DND-41 (cell line): ENCODE measurements at regions not wholly inside any gene's neighbourhood (a gene's known extent, or its start where the extent isn't known, plus 50 kb on each side); places are given as distances from the start of the nearest gene placed in this dataset.

Experiments used
- ATAC-seq: fragments of 200-7000 bp; cut with Tn5 transposase; 3 replicates; pipeline ENCODE4 v1.9.1; 2021; ENCODE audit warnings: low read depth; ENCODE audit not compliant: insufficient read depth
- DNase-seq: peaks from one replicate; pipeline ENCODE4 v3.0.0-alpha.2; 2020
- H2AFZ ChIP-seq: 2 replicates; pipeline ENCODE4 v1.6.0; 2012; ENCODE audit warnings: low read depth, low read length
- H3K27ac ChIP-seq: 2 replicates; pipeline ENCODE4 v1.5.1; 2012; ENCODE audit warnings: low read length, inconsistent platforms
- H3K27me3 ChIP-seq: fragments of 200-600 bp; sonication (generic); 2 replicates; pipeline ENCODE4 v1.6.0; 2012; ENCODE audit warnings: low read length, mild to moderate bottlenecking, inconsistent platforms; ENCODE audit not compliant: insufficient read depth, poor library complexity
- H3K36me3 ChIP-seq: 2 replicates; pipeline ENCODE4 v1.5.1; 2012; ENCODE audit warnings: low read length, inconsistent platforms; ENCODE audit not compliant: insufficient read depth
- H3K4me1 ChIP-seq: 2 replicates; pipeline ENCODE4 v1.5.1; 2012; ENCODE audit warnings: mild to moderate bottlenecking, low read length; ENCODE audit not compliant: insufficient read depth
- H3K4me2 ChIP-seq: 2 replicates; pipeline ENCODE4 v1.6.0; 2012; ENCODE audit warnings: mild to moderate bottlenecking, moderate library complexity, low read length, inconsistent platforms; ENCODE audit not compliant: insufficient read depth
- H3K4me3 ChIP-seq, 2 experiments: fragments of 200-600 bp in 1 of 2; shearing (Covaris generic) in 1 of 2; 2 replicates each; pipeline ENCODE4 v1.5.1; 2012 to 2016; ENCODE audit warnings: inconsistent platforms in 2 of 2, low read length in 2 of 2, mild to moderate bottlenecking in 2 of 2, low read depth in 1 of 2, moderate library complexity in 1 of 2
- H3K79me2 ChIP-seq: 2 replicates; pipeline ENCODE4 v1.6.0; 2012; ENCODE audit warnings: low read length, inconsistent platforms; ENCODE audit not compliant: insufficient read depth
- H3K9ac ChIP-seq: 2 replicates; pipeline ENCODE4 v1.6.0; 2012; ENCODE audit warnings: low read depth, mild to moderate bottlenecking, inconsistent platforms, low read length, moderate library complexity
- H3K9me3 ChIP-seq: 2 replicates; pipeline ENCODE4 v1.5.1; 2012; ENCODE audit warnings: low read length, moderate library complexity, mild to moderate bottlenecking, inconsistent platforms; ENCODE audit not compliant: insufficient read depth, severe bottlenecking
- H4K20me1 ChIP-seq: 2 replicates; pipeline ENCODE4 v1.6.0; 2012; ENCODE audit warnings: low read length; ENCODE audit not compliant: insufficient read depth
- EZH2 ChIP-seq: IDR thresholded peaks from 3 replicates; pipeline ENCODE4 v1.6.1; 2012; ENCODE audit warnings: borderline replicate concordance, low read depth, mild to moderate bottlenecking, moderate library complexity, low read length, inconsistent platforms; ENCODE audit not compliant: severe bottlenecking
- TF ChIP-seq, protein P1 (sequence below): IDR thresholded peaks from 2 replicates; pipeline ENCODE4 v1.5.1; 2012; ENCODE audit warnings: borderline replicate concordance, low read length, moderate library complexity, mild to moderate bottlenecking; ENCODE audit not compliant: poor library complexity, severe bottlenecking; ENCODE audit errors: extremely low read depth

DNA sequence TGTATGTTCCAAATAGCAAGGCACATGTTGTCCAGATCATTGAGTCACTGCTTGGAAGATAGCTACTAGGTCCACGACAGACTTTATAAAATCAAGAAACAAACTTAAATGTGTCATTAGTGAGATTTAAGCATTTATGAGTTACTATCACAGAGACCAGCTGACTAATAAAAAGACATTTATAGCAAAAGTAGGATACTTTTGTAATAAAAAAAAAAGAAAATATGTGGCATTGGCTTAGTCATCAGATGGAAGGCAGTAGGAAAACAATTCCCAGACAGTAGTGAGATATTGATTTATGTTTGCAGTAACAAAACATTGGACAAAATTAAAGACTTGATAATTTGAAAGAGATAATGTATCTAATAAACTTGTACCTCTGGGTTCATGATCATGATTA is 881.0 kb upstream of the LRRN3 start:
- Histone ChIP-seq H3K4me3 (no peak overlapping the region), H4K20me1 (no peaks in the 10 kb centered on the region), H3K9me3 (peaks cover 10% of the 10 kb centered on the region), H3K79me2 (no peaks in the 10 kb centered on the region), H3K4me2 (no peak overlapping the region), H3K27me3 (no peaks in the 10 kb centered on the region), H3K27ac (no peak overlapping the region), H3K9ac (no peak overlapping the region), H3K4me1 (peaks cover 12% of the 10 kb centered on the region), H2AFZ (no peak overlapping the region), H3K36me3 (0 out of 2 replicates have a peak, but pooled peaks cover under 1% of the 10 kb centered on the region)
- ATAC-seq (no peak), DNase-seq (no peak)
- TF ChIP-seq, protein P1, sequence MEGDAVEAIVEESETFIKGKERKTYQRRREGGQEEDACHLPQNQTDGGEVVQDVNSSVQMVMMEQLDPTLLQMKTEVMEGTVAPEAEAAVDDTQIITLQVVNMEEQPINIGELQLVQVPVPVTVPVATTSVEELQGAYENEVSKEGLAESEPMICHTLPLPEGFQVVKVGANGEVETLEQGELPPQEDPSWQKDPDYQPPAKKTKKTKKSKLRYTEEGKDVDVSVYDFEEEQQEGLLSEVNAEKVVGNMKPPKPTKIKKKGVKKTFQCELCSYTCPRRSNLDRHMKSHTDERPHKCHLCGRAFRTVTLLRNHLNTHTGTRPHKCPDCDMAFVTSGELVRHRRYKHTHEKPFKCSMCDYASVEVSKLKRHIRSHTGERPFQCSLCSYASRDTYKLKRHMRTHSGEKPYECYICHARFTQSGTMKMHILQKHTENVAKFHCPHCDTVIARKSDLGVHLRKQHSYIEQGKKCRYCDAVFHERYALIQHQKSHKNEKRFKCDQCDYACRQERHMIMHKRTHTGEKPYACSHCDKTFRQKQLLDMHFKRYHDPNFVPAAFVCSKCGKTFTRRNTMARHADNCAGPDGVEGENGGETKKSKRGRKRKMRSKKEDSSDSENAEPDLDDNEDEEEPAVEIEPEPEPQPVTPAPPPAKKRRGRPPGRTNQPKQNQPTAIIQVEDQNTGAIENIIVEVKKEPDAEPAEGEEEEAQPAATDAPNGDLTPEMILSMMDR, result no peak
- TF ChIP-seq EZH2, result no peak

DNA sequence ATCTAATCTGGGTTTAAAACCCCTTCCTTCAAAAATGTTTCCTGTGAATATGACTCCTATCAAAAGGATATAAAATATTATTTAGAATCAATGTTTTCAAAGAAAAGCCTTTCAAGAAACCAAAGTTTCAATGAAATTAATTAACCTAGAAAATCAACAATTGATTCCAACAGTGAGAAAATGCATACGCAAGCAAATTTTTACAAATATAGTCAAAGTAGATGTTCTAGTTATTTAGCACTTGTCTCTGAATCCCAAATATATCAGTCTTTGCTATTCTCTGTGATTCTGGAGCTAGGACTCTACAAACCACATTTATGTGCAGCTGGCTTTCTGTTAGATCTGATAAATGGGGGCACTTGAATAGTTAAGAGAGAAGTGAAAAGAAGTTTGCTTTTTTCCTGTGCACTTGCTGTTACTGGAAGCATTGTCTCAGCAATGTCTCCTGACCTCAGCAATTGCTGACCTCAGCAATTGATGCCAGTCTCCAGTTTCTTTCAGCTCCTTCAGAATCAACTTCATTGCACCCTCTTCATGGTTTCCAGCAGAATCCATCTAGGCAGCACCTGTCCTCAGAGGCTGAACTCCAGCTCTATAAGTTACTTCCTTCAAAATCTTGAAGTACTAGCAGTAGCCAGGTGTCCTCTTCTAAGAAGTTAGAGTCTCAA is 879.9 kb upstream of the LRRN3 start:
- peak; percentile 67 for ATAC-seq
- H3K79me2 ChIP-seq, result no peaks in the 10 kb centered on the region
- H3K36me3 ChIP-seq, result 0 out of 2 replicates have a peak, but pooled peaks cover 3% of the 10 kb centered on the region
- peaks cover 17% of the 10 kb centered on the region for H3K9me3 ChIP-seq
- no peak overlapping the region for H3K4me2 ChIP-seq
- H3K4me3 ChIP-seq, result no peak overlapping the region
- no peak for DNase-seq
- no peaks in the 10 kb centered on the region for H3K27me3 ChIP-seq
- H2AFZ ChIP-seq, result no peak overlapping the region
- peak overlapping the region; percentile 47 for H3K27ac ChIP-seq
- H4K20me1 ChIP-seq, result no peaks in the 10 kb centered on the region
- TF ChIP-seq, protein P1, result no peak
- TF ChIP-seq EZH2, result no peak
- peaks cover 12% of the 10 kb centered on the region for H3K4me1 ChIP-seq
- H3K9ac ChIP-seq, result no peak overlapping the region

DNA sequence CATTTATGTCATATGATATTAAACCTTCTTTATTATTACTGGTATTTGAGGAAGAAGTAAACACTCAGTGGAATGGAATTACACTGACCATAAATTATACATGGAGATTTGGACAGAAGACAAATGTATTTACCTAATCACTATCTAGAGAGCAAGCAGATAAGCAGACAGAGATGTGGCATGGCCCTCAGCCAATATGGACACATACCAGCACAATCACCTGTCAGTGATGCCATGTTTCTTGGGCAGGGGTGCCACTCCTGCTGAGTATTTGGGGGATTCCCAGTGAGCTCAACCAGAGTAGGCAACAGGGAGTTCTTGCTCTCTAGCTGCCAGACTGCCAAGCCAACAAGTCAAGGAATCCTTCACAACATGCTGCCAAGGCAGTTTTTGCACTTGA is 866.3 kb upstream of the LRRN3 start:
- no peaks in the 10 kb centered on the region for H4K20me1 ChIP-seq
- H3K36me3 ChIP-seq, result no peaks in the 10 kb centered on the region
- DNase-seq (no peak), ATAC-seq (no peak)
- H3K79me2 ChIP-seq, result no peaks in the 10 kb centered on the region
- H2AFZ ChIP-seq, result no peak overlapping the region
- peaks cover 6% of the 10 kb centered on the region for H3K4me1 ChIP-seq
- H3K4me3 ChIP-seq, result no peak overlapping the region
- H3K4me2 ChIP-seq, result no peak overlapping the region
- H3K9me3 ChIP-seq, result no peaks in the 10 kb centered on the region
- TF ChIP-seq, protein P1, result no peak
- no peak for TF ChIP-seq EZH2
- H3K27me3 ChIP-seq, result no peaks in the 10 kb centered on the region
- H3K9ac ChIP-seq, result no peak overlapping the region
- no peak overlapping the region for H3K27ac ChIP-seq
